ENCODE measurements at regions not wholly inside any gene's neighbourhood (a gene's known extent, or its start where the extent isn't known, plus 50 kb on each side); places are given as distances from the start of the nearest gene placed in this dataset.

- no peak overlapping the region for H3K4me3 ChIP-seq (ENCODE audit: low read depth, low read length)
- in situ Hi-C loops (cut with HindIII; ENCODE audit: low sequenced_read_pairs): no loop called here
- TF ChIP-seq CTCF (IDR thresholded peaks at IDR 0.05; ENCODE audit: low read depth, low read length, missing control alignments): peak; percentile 84
- peak; percentile 40 for DNase-seq (ENCODE audit: low read depth)
Measured at GRCh38 chr7:10889266-10889898, 84.3 kb upstream of the PHF14 start.

- TF ChIP-seq CTCF (IDR thresholded peaks at IDR 0.05; ENCODE audit: low read depth, low read length, missing control alignments): no peak
- DNase-seq (ENCODE audit: low read depth): no peak
- H3K4me3 ChIP-seq (ENCODE audit: low read depth, low read length): no peak overlapping the region
- in situ Hi-C loops (cut with HindIII; ENCODE audit: low sequenced_read_pairs): no loop called here
Measured at GRCh38 chr7:10908600-10908999, 65.1 kb upstream of the PHF14 start.

- H3K4me3 ChIP-seq (ENCODE audit: low read depth, low read length): no peak overlapping the region
- in situ Hi-C loops (cut with HindIII; ENCODE audit: low sequenced_read_pairs): no loop called here
- no peak for TF ChIP-seq CTCF (IDR thresholded peaks at IDR 0.05; ENCODE audit: low read depth, low read length, missing control alignments)
- no peak for DNase-seq (ENCODE audit: low read depth)
Measured at GRCh38 chr7:10910447-10910846, 63.2 kb upstream of the PHF14 start.

- DNase-seq (ENCODE audit: low read depth): no peak
- in situ Hi-C loops (cut with HindIII; ENCODE audit: low sequenced_read_pairs): no loop called here
- TF ChIP-seq CTCF (IDR thresholded peaks at IDR 0.05; ENCODE audit: low read depth, low read length, missing control alignments): no peak
- H3K4me3 ChIP-seq (ENCODE audit: low read depth, low read length): no peak overlapping the region
Measured at GRCh38 chr7:10912077-10912476, 61.6 kb upstream of the PHF14 start.

GRCh38 chr7:10913457-10913856, 60.2 kb upstream of the PHF14 start:
- H3K4me3 ChIP-seq (ENCODE audit: low read depth, low read length): no peak overlapping the region
- TF ChIP-seq CTCF (IDR thresholded peaks at IDR 0.05; ENCODE audit: low read depth, low read length, missing control alignments): no peak
- no peak for DNase-seq (ENCODE audit: low read depth)
- in situ Hi-C loops (cut with HindIII; ENCODE audit: low sequenced_read_pairs): no loop called here

- DNase-seq (ENCODE audit: low read depth): no peak
- H3K4me3 ChIP-seq (ENCODE audit: low read depth, low read length): no peak overlapping the region
- in situ Hi-C loops (cut with HindIII; ENCODE audit: low sequenced_read_pairs): no loop called here
- TF ChIP-seq CTCF (IDR thresholded peaks at IDR 0.05; ENCODE audit: low read depth, low read length, missing control alignments): no peak
Measured at GRCh38 chr7:10918093-10918590, 55.5 kb upstream of the PHF14 start.

All from astrocyte of the cerebellum (primary cell).